GM18909 (cell line): ENCODE measurements at regions not wholly inside any gene's neighbourhood (a gene's known extent, or its start where the extent isn't known, plus 50 kb on each side); places are given as distances from the start of the nearest gene placed in this dataset.
"Not testable (repeated sequence)": the region's sequence is repeated elsewhere in the genome, so short reads cannot be mapped to it uniquely, and the experiment has no call there.

Experiments
- ATAC-seq: cut with Tn5 transposase; IDR thresholded peaks from one replicate; pipeline ENCODE4 v1.9.1; 2021; ENCODE audit warnings: mild to moderate bottlenecking; ENCODE audit not compliant: unreplicated experiment, poor library complexity

DNA sequence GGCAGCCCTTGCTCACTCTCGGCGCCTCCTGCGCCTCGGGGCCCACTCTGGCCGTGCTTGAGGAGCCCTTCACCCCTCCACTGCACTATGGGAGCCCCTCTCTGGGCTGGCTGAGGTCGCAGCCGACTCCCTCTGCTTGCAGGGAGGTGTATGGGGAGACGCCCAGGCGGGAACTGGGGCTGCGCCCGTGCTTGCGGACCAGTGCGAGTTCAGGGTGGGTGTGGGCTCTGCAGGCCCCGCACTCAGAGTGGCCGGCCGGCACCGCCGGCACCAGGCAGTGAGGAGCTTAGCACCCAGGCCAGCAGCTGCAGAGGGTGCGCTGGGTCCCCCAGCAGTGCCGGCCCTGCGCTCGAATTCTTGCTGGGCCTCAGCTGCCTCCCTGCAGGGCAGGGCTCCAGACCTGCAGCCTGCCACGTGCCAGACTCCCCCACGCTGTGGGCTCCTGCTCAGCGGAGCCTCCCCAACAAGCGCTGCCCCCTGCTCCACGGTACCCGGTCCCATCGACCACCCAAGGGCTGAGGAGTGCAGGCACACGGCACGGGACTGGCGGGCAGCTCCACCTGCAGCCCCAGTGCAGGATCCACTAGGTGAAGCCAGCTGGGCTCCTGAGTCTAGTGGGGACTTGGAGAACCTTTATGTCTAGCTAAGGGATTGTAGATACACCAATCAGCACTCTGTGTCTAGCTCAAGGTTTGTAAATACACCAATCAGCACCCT lies 54.0 kb upstream of the WWC2 start:
- not testable (repeated sequence) for ATAC-seq

DNA sequence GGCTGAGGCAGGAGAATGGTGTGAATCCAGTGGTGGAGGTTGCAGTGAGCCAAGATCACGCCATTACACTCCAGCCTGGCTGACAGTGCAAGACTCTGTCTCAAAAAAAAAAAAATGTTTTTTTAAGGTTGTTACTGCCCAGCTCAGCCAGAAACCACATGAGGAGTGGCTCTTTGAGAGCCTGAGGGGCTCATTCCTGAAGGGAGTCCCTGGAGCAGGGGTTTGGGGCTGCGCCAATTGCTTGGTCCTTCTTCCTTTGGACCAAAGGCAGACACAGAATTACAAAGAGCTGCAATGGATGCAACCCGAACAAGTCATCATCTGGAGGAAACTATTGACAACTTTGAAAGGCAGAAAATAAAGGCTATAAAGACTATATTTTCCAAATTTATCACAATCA lies 60.6 kb upstream of the WWC2 start:
- ATAC-seq, result no peak

DNA sequence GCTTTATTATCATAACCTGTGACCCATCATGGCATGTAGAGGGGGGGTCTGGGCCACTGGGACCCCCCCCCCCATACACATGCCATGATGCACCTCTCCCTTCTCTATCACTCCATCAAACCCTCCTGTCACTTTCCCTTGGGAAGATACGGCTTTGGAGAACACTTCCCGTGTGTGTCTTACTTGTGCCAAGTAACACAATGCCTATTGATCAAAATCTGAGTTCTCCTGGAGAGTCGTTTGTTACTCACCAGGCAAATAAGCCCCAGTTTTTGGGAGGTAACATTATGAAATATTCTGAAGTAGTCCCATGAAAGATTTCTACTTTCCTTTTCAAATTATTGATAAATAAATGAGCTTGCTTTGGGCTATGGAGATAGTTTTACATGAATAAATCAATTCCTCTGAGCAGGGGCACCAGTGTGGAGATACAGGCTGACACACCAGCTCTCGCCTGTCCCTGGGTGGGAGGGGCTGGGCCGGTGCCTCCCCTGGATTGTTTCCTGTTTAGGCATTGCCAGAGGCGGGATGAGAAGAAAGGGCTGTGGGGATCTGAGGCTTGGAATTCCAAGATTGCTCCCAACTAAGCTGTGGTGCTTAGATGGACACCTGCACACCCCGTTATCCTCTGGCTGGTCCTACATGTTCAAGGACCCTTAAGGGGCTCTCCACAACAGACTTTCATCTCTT lies 63.2 kb upstream of the WWC2 start:
- ATAC-seq, result no peak

- ATAC-seq, result no peak
These were observed 63.8 kb upstream of the WWC2 start for GRCh38 chr4:183035256-183035655.

DNA sequence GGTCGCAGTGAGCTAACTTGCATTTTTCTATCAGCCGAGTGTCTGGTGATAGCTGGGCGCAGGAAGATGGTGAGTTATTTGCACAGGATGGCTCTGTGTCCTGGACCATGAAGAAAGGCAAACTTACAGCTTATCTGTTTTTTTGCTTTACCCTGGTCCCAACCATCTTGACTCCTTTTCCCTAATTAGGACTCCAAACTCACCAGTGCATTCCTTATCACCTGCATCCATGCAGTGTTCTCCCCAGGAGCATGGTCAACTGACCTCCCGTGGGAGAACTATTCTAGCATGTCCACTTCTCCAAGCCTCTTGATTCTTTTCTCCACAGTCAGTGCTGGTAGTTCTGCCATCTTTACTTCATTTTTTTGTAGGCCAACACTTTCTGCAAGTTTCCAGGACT lies 68.2 kb upstream of the WWC2 start:
- ATAC-seq, result no peak

GRCh38 chr4:183030309-183030708 lies 68.7 kb upstream of the WWC2 start:
- ATAC-seq, result no peak

GRCh38 chr4:183029365-183029764 lies 69.7 kb upstream of the WWC2 start:
- no peak for ATAC-seq

DNA sequence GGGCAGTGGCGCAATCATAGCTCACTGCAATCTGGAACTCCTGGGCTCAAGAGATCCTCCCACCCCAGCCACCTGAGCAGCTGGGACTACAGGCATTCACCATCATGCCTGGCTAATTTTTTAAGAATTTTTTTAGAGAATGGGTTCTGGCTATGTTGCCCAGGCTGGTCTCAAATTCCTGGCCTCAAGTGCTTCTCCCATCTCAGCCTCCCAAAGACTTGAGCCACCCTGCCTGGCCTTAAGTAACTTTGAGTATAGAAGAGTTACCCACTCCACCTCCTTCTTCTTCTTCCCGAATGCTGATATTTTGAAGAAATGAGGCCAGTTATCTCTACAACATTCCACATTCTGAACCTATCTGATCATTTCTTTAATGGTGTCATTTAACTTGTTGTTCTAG lies 72.4 kb upstream of the WWC2 start:
- ATAC-seq, result no peak

DNA sequence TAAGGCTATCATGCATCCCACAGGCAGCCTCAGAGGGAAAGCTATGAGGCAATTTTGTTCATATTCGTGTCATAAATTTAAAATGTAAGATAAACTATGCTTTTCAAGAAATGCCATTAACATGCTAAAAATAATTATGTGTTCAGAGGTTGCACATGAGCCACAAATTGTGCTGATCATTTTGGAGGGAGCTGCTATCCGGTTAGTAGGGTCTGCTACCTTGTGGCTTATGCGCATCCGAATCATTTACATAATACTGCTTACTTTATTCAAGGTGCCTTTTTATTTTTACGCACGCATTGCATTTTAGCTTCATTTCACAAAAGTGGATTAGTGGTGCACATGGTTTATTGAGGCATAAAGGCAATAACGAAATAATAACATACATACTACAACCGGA lies 76.4 kb upstream of the WWC2 start:
- ATAC-seq, result no peak

- no peak for ATAC-seq
These were observed 81.1 kb upstream of the WWC2 start for GRCh38 chr4:183017962-183018361.

- ATAC-seq, result no peak
These were observed 84.5 kb upstream of the WWC2 start for GRCh38 chr4:183014361-183015084.

DNA sequence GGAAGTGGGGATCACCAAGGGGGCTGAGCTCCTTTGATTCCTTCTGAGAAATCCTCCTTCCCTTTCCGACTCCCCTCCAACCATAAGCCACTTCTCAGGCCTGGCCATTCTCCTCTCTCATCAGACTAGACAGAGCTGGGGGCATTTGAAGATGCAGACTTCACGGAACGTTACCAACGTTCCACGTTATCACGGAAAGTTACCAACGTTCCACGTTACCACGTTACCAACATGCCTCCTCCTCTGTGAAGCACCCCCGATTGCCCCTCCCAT lies 85.4 kb upstream of the WWC2 start:
- ATAC-seq, result no peak

GRCh38 chr4:183012879-183013729 lies 86.0 kb upstream of the WWC2 start:
- no peak for ATAC-seq

GRCh38 chr4:183011213-183011907 lies 87.7 kb upstream of the WWC2 start:
- no peak for ATAC-seq

DNA sequence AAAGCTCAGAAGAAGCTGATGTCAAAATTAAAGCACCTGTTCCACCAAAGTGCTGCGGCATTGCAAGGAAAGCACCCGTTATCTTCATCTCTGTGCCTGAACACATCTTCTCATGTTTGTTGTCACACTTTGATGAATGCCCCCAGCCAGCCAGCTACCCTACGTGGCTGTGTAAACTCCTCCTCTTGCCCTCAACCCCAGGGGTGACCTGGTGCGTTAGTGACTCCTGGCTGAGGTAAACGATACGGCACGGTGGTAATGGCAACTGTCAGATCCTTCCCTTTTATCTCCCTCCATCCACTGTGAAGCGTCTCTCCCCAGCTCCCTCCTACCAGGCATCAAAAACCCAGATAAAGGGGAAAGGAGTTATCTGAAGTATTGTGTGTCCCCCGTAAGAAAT lies 90.6 kb upstream of the WWC2 start:
- no peak for ATAC-seq

DNA sequence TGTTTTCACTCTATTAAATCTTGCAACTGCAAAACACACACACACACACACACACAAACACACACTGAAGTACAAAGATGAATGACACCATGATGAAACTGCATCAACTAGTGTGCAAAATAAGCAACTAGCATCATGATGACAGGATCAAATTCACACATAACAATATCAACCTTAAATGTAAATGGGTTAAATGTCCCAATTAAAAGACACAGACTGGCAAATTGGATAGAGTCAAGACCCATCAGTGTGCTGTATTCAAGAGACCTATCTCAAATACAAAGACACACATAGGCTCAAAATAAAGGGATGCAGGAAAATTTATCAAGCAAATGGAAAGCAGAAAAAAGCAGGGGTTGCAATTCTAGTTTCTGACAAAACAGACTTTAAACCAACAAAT lies 87.2 kb upstream of the DCTD start:
- not testable (repeated sequence) for ATAC-seq

- no peak for ATAC-seq
These were observed 77.0 kb upstream of the DCTD start for GRCh38 chr4:182994171-182994570.

DNA sequence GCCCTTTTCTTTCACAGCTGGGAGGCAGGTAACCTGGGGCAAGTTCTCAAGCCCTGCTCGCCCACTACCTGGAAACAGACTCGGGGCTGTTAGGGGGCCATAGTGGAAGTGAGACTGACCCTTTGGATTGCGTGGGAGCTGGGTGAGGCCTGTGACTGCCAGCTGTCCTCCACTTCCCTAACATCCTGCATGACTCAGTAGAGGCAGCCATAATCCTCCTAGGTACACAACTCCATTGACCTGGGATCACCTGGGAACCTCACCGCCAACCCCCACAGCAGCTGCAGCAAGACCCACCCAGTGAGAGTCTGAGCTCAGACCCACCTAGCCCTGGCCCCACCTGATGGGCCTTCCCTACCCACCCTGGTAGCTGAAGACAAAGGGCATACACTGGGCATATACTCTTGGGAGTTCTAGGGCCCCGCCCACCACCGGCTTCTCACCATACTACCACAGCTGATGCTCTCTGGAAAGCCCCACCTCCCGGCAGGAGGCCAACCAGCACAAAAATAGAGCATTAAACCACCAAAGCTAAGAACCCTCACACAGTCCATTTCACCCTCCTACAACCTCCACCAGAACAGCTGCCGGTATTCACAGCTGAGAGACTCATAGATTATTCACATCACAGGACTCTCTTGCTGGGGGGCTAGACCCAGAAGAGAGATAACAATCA lies 61.1 kb upstream of the DCTD start:
- peak; percentile 83 for ATAC-seq

DNA sequence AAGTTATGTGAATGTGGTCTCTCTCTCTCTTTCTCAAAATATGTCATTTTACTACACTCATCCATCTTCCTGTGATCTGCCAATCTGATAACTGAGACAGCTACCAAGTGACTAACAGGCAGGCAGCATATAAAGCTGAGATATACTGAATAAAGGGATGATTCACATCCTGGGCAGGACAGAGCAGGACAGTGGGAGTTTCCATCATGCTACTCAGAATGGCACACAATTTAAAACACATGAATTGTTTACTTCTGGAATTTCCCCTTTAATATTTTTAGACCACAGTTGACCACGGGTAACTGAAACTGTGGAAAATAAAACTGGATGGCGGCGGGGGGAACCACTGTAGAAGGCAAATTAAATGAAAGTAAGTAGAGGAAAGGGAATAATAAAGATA lies 58.6 kb upstream of the DCTD start:
- ATAC-seq, result peak; percentile 61

DNA sequence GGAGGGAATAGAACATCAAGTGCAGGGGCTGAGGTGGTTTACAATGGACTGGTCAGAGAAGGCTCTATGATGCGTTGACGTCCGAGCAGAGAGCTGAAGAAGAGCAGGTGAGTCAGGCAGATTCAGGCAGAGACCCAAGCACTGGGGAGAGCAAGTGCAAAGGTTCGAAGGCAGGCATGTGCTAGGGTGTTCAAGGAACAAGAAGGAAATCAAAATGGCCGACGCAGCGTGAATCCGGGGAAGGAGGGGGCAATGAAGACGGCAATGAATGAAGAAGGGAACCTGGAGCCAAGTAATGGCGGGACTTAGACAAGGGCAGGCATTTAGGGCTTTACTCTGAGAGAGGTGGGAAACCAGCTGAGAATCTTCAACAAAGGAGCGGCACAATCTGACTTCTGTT lies 56.8 kb upstream of the DCTD start:
- no peak for ATAC-seq
